ENCODE measurements at regions not wholly inside any gene's neighbourhood (a gene's known extent, or its start where the extent isn't known, plus 50 kb on each side); places are given as distances from the start of the nearest gene placed in this dataset.

- TF ChIP-seq CTCF (IDR thresholded peaks at IDR 0.05 in 4 of 5, conservative IDR thresholded peaks at IDR 0.05 in 1 of 5) (no peak), POLR2A (IDR thresholded peaks at IDR 0.05) (no peak)
Measured at GRCh38 chr3:188076176-188076575, 77.8 kb upstream of the LPP start.

Measured in gastrocnemius medialis (tissue), 4 donors.